GM18505 (cell line): ENCODE measurements at regions not wholly inside any gene's neighbourhood (a gene's known extent, or its start where the extent isn't known, plus 50 kb on each side); places are given as distances from the start of the nearest gene placed in this dataset.

ENCODE experiments used
- ATAC-seq: cut with Tn5 transposase; IDR thresholded peaks from one replicate; pipeline ENCODE4 v1.9.1; 2021; ENCODE audit not compliant: unreplicated experiment
- POLR2A ChIP-seq: IDR thresholded peaks from 4 replicates; pipeline ENCODE4 v1.6.1; 2011; ENCODE audit warnings: borderline replicate concordance; ENCODE audit not compliant: insufficient read depth, insufficient read length; ENCODE audit errors: extremely low read depth

GRCh38 chr1:34412598-34413370 lies 236.1 kb downstream of the C1orf94 start:
- TF ChIP-seq POLR2A, result no peak
- no peak for ATAC-seq

- no peak for TF ChIP-seq POLR2A
- no peak for ATAC-seq
These were observed 238.4 kb downstream of the C1orf94 start for GRCh38 chr1:34415140-34415539.

- ATAC-seq, result no peak
- no peak for TF ChIP-seq POLR2A
These were observed 241.5 kb downstream of the C1orf94 start for GRCh38 chr1:34418166-34418565.

GRCh38 chr1:34419663-34420136 lies 243.0 kb downstream of the C1orf94 start:
- no peak for ATAC-seq
- TF ChIP-seq POLR2A, result no peak

- no peak for ATAC-seq
- TF ChIP-seq POLR2A, result no peak
These were observed 248.3 kb downstream of the C1orf94 start for GRCh38 chr1:34425046-34425445.

GRCh38 chr1:34425785-34426184 lies 249.1 kb downstream of the C1orf94 start:
- TF ChIP-seq POLR2A, result no peak
- no peak for ATAC-seq

- no peak for ATAC-seq
- TF ChIP-seq POLR2A, result no peak
These were observed 249.7 kb downstream of the C1orf94 start for GRCh38 chr1:34426325-34426896.

GRCh38 chr1:34427170-34427569 lies 250.5 kb downstream of the C1orf94 start:
- no peak for ATAC-seq
- no peak for TF ChIP-seq POLR2A

- no peak for ATAC-seq
- TF ChIP-seq POLR2A, result no peak
These were observed 256.4 kb downstream of the C1orf94 start for GRCh38 chr1:34433099-34433498.

- ATAC-seq, result no peak
- no peak for TF ChIP-seq POLR2A
These were observed 260.1 kb downstream of the C1orf94 start for GRCh38 chr1:34436836-34437235.

- no peak for TF ChIP-seq POLR2A
- ATAC-seq, result no peak
These were observed 264.8 kb downstream of the C1orf94 start for GRCh38 chr1:34441259-34442069.

GRCh38 chr1:34444516-34444915 lies 267.8 kb downstream of the C1orf94 start:
- no peak for TF ChIP-seq POLR2A
- ATAC-seq, result no peak

GRCh38 chr1:34450325-34450724 lies 273.6 kb downstream of the C1orf94 start:
- TF ChIP-seq POLR2A, result no peak
- no peak for ATAC-seq
